SK-N-SH (cell line): ENCODE measurements at regions not wholly inside any gene's neighbourhood (a gene's known extent, or its start where the extent isn't known, plus 50 kb on each side); places are given as distances from the start of the nearest gene placed in this dataset.

Experiments used
- CTCF ChIP-seq: fragments of 200-600 bp; sonication (generic); IDR thresholded peaks from 2 replicates; pipeline ENCODE4 v1.6.1; 2017; ENCODE audit warnings: antibody characterized with exemption, mild to moderate bottlenecking, moderate library complexity
- EZH2phosphoT487 ChIP-seq: fragments of 200-600 bp; sonication (generic); IDR thresholded peaks from 2 replicates; pipeline ENCODE4 v1.6.1; 2017; ENCODE audit warnings: low read depth, mixed run types, mild to moderate bottlenecking, antibody characterized with exemption, moderate library complexity, borderline replicate concordance
- POLR2AphosphoS5 ChIP-seq: IDR thresholded peaks from 2 replicates; pipeline ENCODE4 v1.6.1; 2012; ENCODE audit warnings: low read depth, low read length

- no peak for TF ChIP-seq POLR2AphosphoS5
- no peak for TF ChIP-seq CTCF
- TF ChIP-seq EZH2phosphoT487 = no peak
Measured at GRCh38 chr12:127275416-127275815, 991.6 kb upstream of the TMEM132C start.
